B cell (primary cell): ENCODE measurements at regions not wholly inside any gene's neighbourhood (a gene's known extent, or its start where the extent isn't known, plus 50 kb on each side); places are given as distances from the start of the nearest gene placed in this dataset.

ENCODE experiments used
- ATAC-seq: fragments of 200-7000 bp; cut with Tn5 transposase; one replicate; pipeline ENCODE4 v1.10.0; 2021; ENCODE audit warnings: low read depth, mild to moderate bottlenecking, moderate number of reproducible peaks, moderate library complexity
- CTCF ChIA-PET: fragments of 350-600 bp; sonication (Branson Sonifier 250); formaldehyde crosslinking; loops from one replicate; lab custom pipeline; 2021; ENCODE audit warnings: antibody characterized with exemption, inconsistent platforms; lab: Charles Lee
- POLR2A ChIA-PET: fragments of 350-600 bp; sonication (Branson Sonifier 250); formaldehyde crosslinking; loops from one replicate; lab custom pipeline; 2021; ENCODE audit warnings: antibody characterized with exemption; lab: Charles Lee
- DNase-seq: peaks from one replicate; pipeline ENCODE4 v3.0.0; 2013
- H2AFZ ChIP-seq: 2 replicates; pipeline ENCODE4 v1.6.1; 2012; ENCODE audit warnings: mild to moderate bottlenecking, low read depth, low read length; ENCODE audit not compliant: insufficient read depth, poor library complexity, severe bottlenecking
- H3K27ac ChIP-seq, 2 donors: 1 replicate in 1 of 2; 2 replicates in 1 of 2; pipeline ENCODE4 v1.5.1; 2012 to 2013; ENCODE audit warnings: low read length in 2 of 2, mild to moderate bottlenecking in 2 of 2, moderate library complexity in 1 of 2
- H3K27me3 ChIP-seq, 4 experiments: fragments of 200-600 bp in 1 of 4; sonication (generic) in 1 of 4; replicated peaks in 1 of 4; 1 replicate in 2 of 4; 2 replicates in 2 of 4; pipeline versions ENCODE4 v1.6.1 to v1.7.0; 2013 to 2016; ENCODE audit warnings: low read length in 3 of 4, mild to moderate bottlenecking in 2 of 4, mixed read lengths in 1 of 4, moderate library complexity in 1 of 4; ENCODE audit not compliant: insufficient read depth in 4 of 4, control insufficient read depth in 3 of 4; ENCODE audit errors: control extremely low read depth in 1 of 4
- H3K36me3 ChIP-seq, 2 experiments: replicated peaks in 1 of 2; 1 replicate in 1 of 2; 2 replicates in 1 of 2; pipeline versions ENCODE4 v1.6.1 to v1.7.1; 2013; ENCODE audit warnings: low read length in 1 of 2; ENCODE audit not compliant: insufficient read depth in 2 of 2, control insufficient read depth in 1 of 2; ENCODE audit errors: control extremely low read depth in 1 of 2, extremely low read depth in 1 of 2
- H3K4me1 ChIP-seq, 2 donors: fragments of 200-600 bp in 1 of 2; sonication (generic) in 1 of 2; 1 replicate in 1 of 2; 2 replicates in 1 of 2; pipeline versions ENCODE4 v1.5.1 to v1.6.1; 2013 to 2017; ENCODE audit warnings: low read length in 2 of 2; ENCODE audit not compliant: control insufficient read depth in 2 of 2, insufficient read depth in 2 of 2
- H3K4me2 ChIP-seq: replicated peaks from 2 replicates; pipeline ENCODE3; 2012; ENCODE audit warnings: mild to moderate bottlenecking, low read depth, low read length; ENCODE audit not compliant: poor library complexity, severe bottlenecking
- H3K4me3 ChIP-seq, 5 experiments: fragments of 200-600 bp in 1 of 5; sonication (generic) in 1 of 5; 1 replicate in 3 of 5; 2 replicates in 2 of 5; pipeline versions ENCODE4 v1.5.1 to v1.7.0; 2011 to 2016; ENCODE audit warnings: low read length in 4 of 5, mild to moderate bottlenecking in 4 of 5, low read depth in 2 of 5, control low read depth in 1 of 5, moderate library complexity in 1 of 5; ENCODE audit not compliant: insufficient read depth in 1 of 5; ENCODE audit errors: control extremely low read depth in 1 of 5, extremely low read depth in 1 of 5
- H3K79me2 ChIP-seq: fragments of 200-600 bp; sonication (generic); one replicate; pipeline ENCODE4 v1.6.0; 2016; ENCODE audit warnings: low read length; ENCODE audit not compliant: control insufficient read depth, insufficient read depth
- H3K9ac ChIP-seq: fragments of 200-600 bp; sonication (generic); 2 replicates; pipeline ENCODE4 v1.6.1; 2017; ENCODE audit warnings: mild to moderate bottlenecking, low read length, moderate library complexity
- H3K9me3 ChIP-seq, 3 donors: one replicate each; pipeline versions ENCODE4 v1.6.1 to v1.7.1; 2013; ENCODE audit warnings: low read length in 2 of 3; ENCODE audit not compliant: control insufficient read depth in 2 of 3, insufficient read depth in 1 of 3; ENCODE audit errors: control extremely low read depth in 1 of 3
- H4K20me1 ChIP-seq: 2 replicates; pipeline ENCODE4 v1.6.0; 2012; ENCODE audit warnings: mild to moderate bottlenecking, low read length; ENCODE audit not compliant: insufficient read depth, control insufficient read depth, poor library complexity, severe bottlenecking
- H3K27ac Mint-ChIP-seq: one replicate; pipeline ENCODE4 v1.8.0; 2021; ENCODE audit warnings: mixed read lengths
- H3K27me3 Mint-ChIP-seq: one replicate; pipeline ENCODE4 v1.8.0; 2021; ENCODE audit warnings: mixed read lengths
- H3K4me1 Mint-ChIP-seq: one replicate; pipeline ENCODE4 v1.8.0; 2021; ENCODE audit warnings: mixed read lengths
- H3K4me3 Mint-ChIP-seq: one replicate; pipeline ENCODE4 v1.8.0; 2021; ENCODE audit warnings: mixed read lengths
- H3K9me3 Mint-ChIP-seq: one replicate; pipeline ENCODE4 v1.8.0; 2022; ENCODE audit warnings: mixed read lengths; ENCODE audit not compliant: insufficient read depth
- CTCF ChIP-seq: fragments of 200-600 bp; IDR thresholded peaks from one replicate; pipeline ENCODE4 v1.8.0; 2022; ENCODE audit warnings: antibody characterized with exemption, mild to moderate bottlenecking
- EZH2 ChIP-seq: IDR thresholded peaks from 2 replicates; pipeline ENCODE4 v1.6.1; 2012; ENCODE audit warnings: borderline replicate concordance, low read depth, mild to moderate bottlenecking, moderate library complexity, low read length; ENCODE audit not compliant: insufficient read depth, poor library complexity, severe bottlenecking
- WGBS: methylation state at CpG from one replicate; pipeline ENCODE4 v1.1.5; 2013; ENCODE audit warnings: missing lambda C conversion rate; ENCODE audit not compliant: insufficient coverage; 5-methylcytosine and 5-hydroxymethylcytosine counted together
- intact Hi-C: fragments of 100-400 bp; cut with micrococcal nuclease; formaldehyde crosslinking; loops from one replicate; pipeline ENCODE4 v1.10.0; 2022

GRCh38 chr1:81574408-81574807 is 226.3 kb upstream of the ADGRL2 start:
- H3K4me2 ChIP-seq = peak overlapping the region; percentile 30
- ChIA-PET CTCF (no interaction called here), POLR2A (no interaction called here)
- peaks cover 0 to 13% of the 10 kb centered on the region in 2 donors for H3K4me1 ChIP-seq
- H3K36me3 ChIP-seq = no peaks in the 10 kb centered on the region
- H3K27me3 Mint-ChIP-seq = no peaks in the 10 kb centered on the region
- H3K4me3 ChIP-seq = no peak overlapping the region
- no peak overlapping the region for H3K4me3 Mint-ChIP-seq
- H3K27ac ChIP-seq = no peak overlapping the region
- WGBS = 90% methylated on average over 2 of the region's 2 CpGs
- H3K27ac Mint-ChIP-seq = no peak overlapping the region
- H3K4me1 Mint-ChIP-seq = peaks cover 2% of the 10 kb centered on the region
- DNase-seq (no peak), ATAC-seq (no peak)
- H3K9me3 Mint-ChIP-seq = no peaks in the 10 kb centered on the region
- intact Hi-C loops = no loop called here
- no peak overlapping the region for H2AFZ ChIP-seq
- H3K9ac ChIP-seq = no peak overlapping the region
- no peaks in the 10 kb centered on the region for H4K20me1 ChIP-seq
- no peaks in the 10 kb centered on the region for H3K27me3 ChIP-seq
- H3K79me2 ChIP-seq = no peaks in the 10 kb centered on the region
- TF ChIP-seq CTCF (no peak), EZH2 (no peak)
- no peaks in the 10 kb centered on the region for H3K9me3 ChIP-seq

GRCh38 chr1:81573458-81573857 is 227.3 kb upstream of the ADGRL2 start:
- Histone ChIP-seq H4K20me1 (no peaks in the 10 kb centered on the region), H3K36me3 (no peaks in the 10 kb centered on the region), H3K27ac (no peak overlapping the region), H3K27me3 (no peaks in the 10 kb centered on the region), H3K4me1 (peaks cover 0 to 13% of the 10 kb centered on the region in 2 donors), H2AFZ (no peak overlapping the region), H3K4me3 (no peak overlapping the region), H3K9me3 (no peaks in the 10 kb centered on the region), H3K4me2 (no peak overlapping the region), H3K9ac (no peak overlapping the region), H3K79me2 (no peaks in the 10 kb centered on the region)
- no peak for TF ChIP-seq CTCF
- TF ChIP-seq EZH2 = no peak
- ChIA-PET POLR2A (no interaction called here), CTCF (no interaction called here)
- WGBS = no CpG with 5 or more reads among the region's 2 CpGs
- H3K9me3 Mint-ChIP-seq = no peaks in the 10 kb centered on the region
- H3K27me3 Mint-ChIP-seq = no peaks in the 10 kb centered on the region
- DNase-seq (no peak), ATAC-seq (no peak)
- intact Hi-C loops = no loop called here
- no peak overlapping the region for H3K27ac Mint-ChIP-seq
- peaks cover 2% of the 10 kb centered on the region for H3K4me1 Mint-ChIP-seq
- H3K4me3 Mint-ChIP-seq = no peak overlapping the region
